Cardiac muscle cell (in vitro differentiated cells and primary cell): ENCODE measurements at regions not wholly inside any gene's neighbourhood (a gene's known extent, or its start where the extent isn't known, plus 50 kb on each side); places are given as distances from the start of the nearest gene placed in this dataset.
"Not testable (repeated sequence)": the region's sequence is repeated elsewhere in the genome, so short reads cannot be mapped to it uniquely, and the experiment has no call there.

Experiments used
- DNase-seq, 2 donors: peaks; one replicate each; pipeline versions ENCODE4 v3.0.0 to v3.0.0-alpha.2; 2010 to 2017; ENCODE audit warnings: low read depth in 1 of 2, low spot score in 1 of 2
- H3K27ac ChIP-seq: fragments of 200-600 bp; sonication (generic); 2 replicates; pipeline ENCODE4 v1.5.1; 2016
- H3K27me3 ChIP-seq: fragments of 200-600 bp; sonication (generic); 2 replicates; pipeline ENCODE4 v1.6.0; 2016; ENCODE audit warnings: control low read depth
- H3K36me3 ChIP-seq: fragments of 200-600 bp; sonication (generic); 2 replicates; pipeline ENCODE4 v1.5.1; 2016; ENCODE audit warnings: control low read depth
- H3K4me1 ChIP-seq: fragments of 200-600 bp; sonication (generic); 2 replicates; pipeline ENCODE4 v1.8.1; 2017; ENCODE audit warnings: low read depth, mild to moderate bottlenecking, mixed run types
- H3K4me3 ChIP-seq: fragments of 200-600 bp; sonication (generic); 2 replicates; pipeline ENCODE4 v1.5.1; 2016; ENCODE audit warnings: mild to moderate bottlenecking
- H3K9me3 ChIP-seq: fragments of 200-600 bp; sonication (generic); 2 replicates; pipeline ENCODE4 v1.5.1; 2017; ENCODE audit warnings: low read depth, mild to moderate bottlenecking, control low read depth
- TF ChIP-seq, protein P1 (sequence below): IDR thresholded peaks from 2 replicates; pipeline ENCODE4 v1.5.1; 2012; ENCODE audit warnings: low read depth, mild to moderate bottlenecking, low read length

DNA sequence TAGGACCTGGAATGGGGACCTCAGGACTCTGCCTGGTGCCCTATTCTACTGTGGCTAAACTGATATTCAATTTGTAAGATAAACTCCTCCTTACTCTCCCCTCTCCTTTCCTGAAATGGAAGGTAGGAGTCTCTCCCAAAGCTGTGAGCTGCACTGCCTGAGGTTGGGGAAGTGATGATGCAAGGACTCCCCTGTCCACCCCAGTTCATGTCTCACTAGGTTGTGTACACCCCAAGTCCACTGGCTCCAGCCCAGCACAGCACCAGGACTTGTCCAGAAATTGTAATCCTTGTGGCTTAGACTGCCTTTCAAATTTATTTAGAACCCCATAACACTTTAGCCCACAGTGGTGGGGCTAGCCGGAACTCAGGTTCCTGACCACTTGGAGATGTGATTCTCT, 247.2 kb upstream of the CTBP2 start:
- Histone ChIP-seq H3K36me3 (no peaks in the 10 kb centered on the region), H3K27me3 (no peaks in the 10 kb centered on the region), H3K4me1 (no peaks in the 10 kb centered on the region), H3K9me3 (no peaks in the 10 kb centered on the region), H3K27ac (no peak overlapping the region), H3K4me3 (no peak overlapping the region)
- DNase-seq = no peak
- TF ChIP-seq, protein P1, sequence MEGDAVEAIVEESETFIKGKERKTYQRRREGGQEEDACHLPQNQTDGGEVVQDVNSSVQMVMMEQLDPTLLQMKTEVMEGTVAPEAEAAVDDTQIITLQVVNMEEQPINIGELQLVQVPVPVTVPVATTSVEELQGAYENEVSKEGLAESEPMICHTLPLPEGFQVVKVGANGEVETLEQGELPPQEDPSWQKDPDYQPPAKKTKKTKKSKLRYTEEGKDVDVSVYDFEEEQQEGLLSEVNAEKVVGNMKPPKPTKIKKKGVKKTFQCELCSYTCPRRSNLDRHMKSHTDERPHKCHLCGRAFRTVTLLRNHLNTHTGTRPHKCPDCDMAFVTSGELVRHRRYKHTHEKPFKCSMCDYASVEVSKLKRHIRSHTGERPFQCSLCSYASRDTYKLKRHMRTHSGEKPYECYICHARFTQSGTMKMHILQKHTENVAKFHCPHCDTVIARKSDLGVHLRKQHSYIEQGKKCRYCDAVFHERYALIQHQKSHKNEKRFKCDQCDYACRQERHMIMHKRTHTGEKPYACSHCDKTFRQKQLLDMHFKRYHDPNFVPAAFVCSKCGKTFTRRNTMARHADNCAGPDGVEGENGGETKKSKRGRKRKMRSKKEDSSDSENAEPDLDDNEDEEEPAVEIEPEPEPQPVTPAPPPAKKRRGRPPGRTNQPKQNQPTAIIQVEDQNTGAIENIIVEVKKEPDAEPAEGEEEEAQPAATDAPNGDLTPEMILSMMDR = no peak

DNA sequence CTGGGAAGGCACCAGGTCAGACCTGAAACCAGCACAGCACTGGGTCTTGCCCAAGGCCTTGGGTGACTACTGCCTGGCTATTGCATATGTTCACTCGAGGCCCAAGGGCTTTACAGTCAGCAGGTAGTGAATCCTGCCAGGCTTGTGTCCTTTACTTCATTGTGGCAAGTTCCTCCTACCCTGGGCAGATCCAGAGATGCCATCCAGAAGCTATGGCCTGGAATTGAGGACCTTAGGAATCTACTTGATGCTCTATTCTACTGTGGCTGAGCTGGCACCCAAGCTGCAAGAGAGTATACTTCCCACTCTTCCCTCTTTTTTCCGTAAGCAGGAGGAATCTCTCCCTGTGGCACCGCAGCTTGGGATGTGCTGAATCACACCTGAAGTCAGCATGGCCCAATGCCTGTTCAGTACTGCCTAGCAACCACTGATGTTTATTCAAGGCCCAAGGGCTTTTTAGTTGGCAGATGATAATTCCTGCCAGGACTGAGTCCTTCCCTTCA, 246.7 kb upstream of the CTBP2 start:
- Histone ChIP-seq H3K27ac (no peak overlapping the region), H3K4me3 (no peak overlapping the region)

DNA sequence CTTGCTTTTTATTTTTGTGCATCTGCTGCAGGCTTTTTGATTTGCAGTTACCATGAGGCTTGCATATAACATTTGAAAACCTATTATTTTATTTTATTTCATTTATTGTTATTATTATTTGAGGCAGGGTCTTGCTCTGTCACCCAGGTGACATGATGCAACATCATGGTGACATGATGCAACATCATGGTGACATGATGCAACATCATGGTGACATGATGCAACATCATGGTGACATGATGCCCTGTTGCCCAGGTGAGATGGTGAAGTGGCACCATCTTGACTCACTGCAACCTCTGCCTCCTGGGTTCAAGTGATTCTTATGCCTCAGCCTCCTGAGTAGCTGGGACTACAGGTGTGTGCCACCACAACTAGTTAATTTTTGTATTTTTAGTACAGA, 244.5 kb upstream of the CTBP2 start:
- H3K9me3 ChIP-seq = not testable (repeated sequence)

More for the DNA sequence above, 246.7 kb upstream of the CTBP2 start:
- no peak for DNase-seq
- no peaks in the 10 kb centered on the region for H3K4me1 ChIP-seq
- TF ChIP-seq, protein P1 = no peak
- no peaks in the 10 kb centered on the region for H3K9me3 ChIP-seq
- no peaks in the 10 kb centered on the region for H3K27me3 ChIP-seq
- H3K36me3 ChIP-seq = no peaks in the 10 kb centered on the region

DNA sequence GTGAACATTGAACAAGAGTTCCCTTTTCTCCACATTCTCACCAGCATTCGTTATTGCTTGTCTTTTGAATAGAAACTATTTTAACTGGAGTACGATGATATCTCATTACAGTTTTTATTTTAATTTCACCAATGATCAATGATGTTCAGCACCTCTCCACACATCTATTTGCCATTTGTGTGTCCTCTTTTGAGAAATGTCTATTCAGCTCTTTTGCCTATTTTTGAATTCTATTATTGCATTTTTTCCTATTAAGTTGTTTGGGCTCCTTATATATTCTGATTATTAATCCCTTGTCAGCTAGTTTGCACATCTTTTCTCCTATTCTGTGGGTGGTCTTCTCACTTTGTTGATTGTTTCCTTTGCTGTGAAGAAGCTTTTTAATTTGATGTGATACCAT, 241.1 kb upstream of the CTBP2 start:
- TF ChIP-seq, protein P1 = no peak
- no peaks in the 10 kb centered on the region for H3K4me1 ChIP-seq
- no peak overlapping the region for H3K4me3 ChIP-seq
- no peaks in the 10 kb centered on the region for H3K27me3 ChIP-seq
- H3K27ac ChIP-seq = no peak overlapping the region
- no peaks in the 10 kb centered on the region for H3K36me3 ChIP-seq
- DNase-seq = no peak
- no peaks in the 10 kb centered on the region for H3K9me3 ChIP-seq

More for the DNA sequence above, 244.5 kb upstream of the CTBP2 start:
- not testable (repeated sequence) for H3K4me3 ChIP-seq, DNase-seq, H3K27me3 ChIP-seq, H3K36me3 ChIP-seq, H3K27ac ChIP-seq, H3K4me1 ChIP-seq

DNA sequence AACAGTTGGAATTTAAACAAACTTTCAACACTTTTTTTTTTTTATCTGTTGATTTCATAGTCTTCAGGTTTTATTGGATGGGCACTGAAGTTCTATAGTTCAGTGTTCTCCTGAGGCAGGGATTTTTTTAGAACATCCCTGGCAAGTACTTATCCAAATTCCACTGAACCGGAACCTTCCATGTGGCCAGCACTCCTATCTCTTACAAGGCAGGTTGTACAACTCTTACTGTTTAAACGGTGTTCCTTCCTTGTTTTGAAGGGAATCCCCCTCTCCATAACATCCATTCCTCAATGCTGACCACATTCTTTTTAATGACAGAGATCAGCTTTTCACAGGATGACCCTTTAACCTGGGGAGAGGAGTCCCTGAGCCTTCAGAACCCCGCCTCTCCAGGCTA, 238.9 kb upstream of the CTBP2 start:
- no peaks in the 10 kb centered on the region for H3K4me1 ChIP-seq
- no peak overlapping the region for H3K4me3 ChIP-seq
- H3K27me3 ChIP-seq = no peaks in the 10 kb centered on the region
- no peak for DNase-seq
- no peaks in the 10 kb centered on the region for H3K36me3 ChIP-seq
- TF ChIP-seq, protein P1 = no peak
- H3K9me3 ChIP-seq = no peaks in the 10 kb centered on the region
- H3K27ac ChIP-seq = no peak overlapping the region

DNA sequence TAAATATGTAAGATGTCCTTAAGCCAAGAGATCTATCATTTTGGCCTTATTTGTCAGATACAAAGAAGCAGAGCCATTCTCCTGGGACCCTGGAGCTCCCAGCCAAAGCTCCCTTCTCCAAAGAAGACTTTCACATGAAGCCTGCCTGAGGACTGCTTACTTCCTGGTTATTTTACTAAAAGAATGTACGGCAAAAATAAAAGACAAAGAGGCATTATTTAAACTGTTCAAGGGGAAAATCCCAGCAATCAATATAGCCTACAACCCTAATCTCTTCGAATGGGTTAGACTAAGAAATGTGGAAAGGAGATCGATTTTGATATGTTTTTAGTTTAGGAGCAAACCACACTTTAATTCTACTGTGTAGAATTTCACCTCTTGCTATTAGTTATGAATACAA, 237.9 kb upstream of the CTBP2 start:
- H3K4me3 ChIP-seq = no peak overlapping the region
- DNase-seq = no peak
- H3K4me1 ChIP-seq = no peaks in the 10 kb centered on the region
- no peak overlapping the region for H3K27ac ChIP-seq
- H3K36me3 ChIP-seq = no peaks in the 10 kb centered on the region
- TF ChIP-seq, protein P1 = no peak
- H3K9me3 ChIP-seq = no peaks in the 10 kb centered on the region
- no peaks in the 10 kb centered on the region for H3K27me3 ChIP-seq
